HL-60 (cell line): ENCODE measurements at regions not wholly inside any gene's neighbourhood (a gene's known extent, or its start where the extent isn't known, plus 50 kb on each side); places are given as distances from the start of the nearest gene placed in this dataset.

Source experiments
- DNase-seq, 2 experiments: peaks; one replicate each; pipeline ENCODE4 v3.0.0-alpha.2; 2010 to 2020; ENCODE audit warnings: low read depth in 1 of 2, low spot score in 1 of 2
- H3K27ac ChIP-seq: fragments of 250-450 bp; sonication (Bioruptor Pico); replicated peaks from 2 replicates; pipeline ENCODE4 v1.5.1; 2020; ENCODE audit warnings: mild to moderate bottlenecking, moderate library complexity
- H3K27me3 ChIP-seq: fragments of 250-450 bp; sonication (Bioruptor Pico); 2 replicates; pipeline ENCODE4 v1.5.1; 2021; ENCODE audit warnings: mild to moderate bottlenecking, moderate library complexity; ENCODE audit not compliant: insufficient read depth, poor library complexity, severe bottlenecking
- H3K4me3 ChIP-seq: replicated peaks from 2 replicates; pipeline ENCODE4 v1.5.1; 2011; ENCODE audit warnings: mild to moderate bottlenecking, control low read depth, low read length; ENCODE audit not compliant: insufficient read depth
- GABPA ChIP-seq: IDR thresholded peaks from 2 replicates; pipeline ENCODE4 v1.6.1; 2012; ENCODE audit warnings: low read depth
- POLR2AphosphoS5 ChIP-seq: IDR thresholded peaks from 2 replicates; pipeline ENCODE4 v1.6.1; 2012; ENCODE audit warnings: low read depth
- REST ChIP-seq: IDR thresholded peaks from 2 replicates; pipeline ENCODE4 v1.6.1; 2012; ENCODE audit warnings: low read depth; ENCODE audit not compliant: insufficient replicate concordance
- SPI1 ChIP-seq: IDR thresholded peaks from 2 replicates; pipeline ENCODE4 v1.6.1; 2012; ENCODE audit warnings: low read depth, mild to moderate bottlenecking, borderline replicate concordance
- TF ChIP-seq, protein P1 (sequence below): IDR thresholded peaks from one replicate; pipeline ENCODE4 v1.5.1; 2011; ENCODE audit warnings: low read length, control low read depth, inconsistent platforms; ENCODE audit not compliant: insufficient read depth

DNA sequence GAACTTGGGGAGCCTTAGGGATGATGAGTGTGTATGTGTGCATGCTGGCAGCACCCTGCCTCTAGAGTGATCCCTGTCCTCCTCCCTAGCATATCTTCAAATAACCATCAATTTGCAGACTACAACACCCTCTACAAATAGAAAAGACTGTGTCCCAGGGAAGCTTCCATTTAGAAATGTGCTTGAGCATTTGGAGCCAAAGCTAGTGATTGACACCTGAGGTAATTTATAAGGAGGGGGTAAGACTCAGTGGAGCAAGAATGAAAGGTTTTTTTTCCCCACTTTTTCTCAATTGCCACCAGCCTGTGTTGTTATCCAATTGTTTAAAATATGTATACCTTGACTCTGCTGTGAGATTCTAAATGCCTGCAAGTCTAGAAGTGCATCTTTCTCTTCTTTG lies 286.0 kb upstream of the SLC14A2 start:
- TF ChIP-seq POLR2AphosphoS5: no peak
- no peak for TF ChIP-seq GABPA
- TF ChIP-seq REST: no peak
- TF ChIP-seq SPI1: no peak
- TF ChIP-seq, protein P1, sequence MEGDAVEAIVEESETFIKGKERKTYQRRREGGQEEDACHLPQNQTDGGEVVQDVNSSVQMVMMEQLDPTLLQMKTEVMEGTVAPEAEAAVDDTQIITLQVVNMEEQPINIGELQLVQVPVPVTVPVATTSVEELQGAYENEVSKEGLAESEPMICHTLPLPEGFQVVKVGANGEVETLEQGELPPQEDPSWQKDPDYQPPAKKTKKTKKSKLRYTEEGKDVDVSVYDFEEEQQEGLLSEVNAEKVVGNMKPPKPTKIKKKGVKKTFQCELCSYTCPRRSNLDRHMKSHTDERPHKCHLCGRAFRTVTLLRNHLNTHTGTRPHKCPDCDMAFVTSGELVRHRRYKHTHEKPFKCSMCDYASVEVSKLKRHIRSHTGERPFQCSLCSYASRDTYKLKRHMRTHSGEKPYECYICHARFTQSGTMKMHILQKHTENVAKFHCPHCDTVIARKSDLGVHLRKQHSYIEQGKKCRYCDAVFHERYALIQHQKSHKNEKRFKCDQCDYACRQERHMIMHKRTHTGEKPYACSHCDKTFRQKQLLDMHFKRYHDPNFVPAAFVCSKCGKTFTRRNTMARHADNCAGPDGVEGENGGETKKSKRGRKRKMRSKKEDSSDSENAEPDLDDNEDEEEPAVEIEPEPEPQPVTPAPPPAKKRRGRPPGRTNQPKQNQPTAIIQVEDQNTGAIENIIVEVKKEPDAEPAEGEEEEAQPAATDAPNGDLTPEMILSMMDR: no peak
- no peaks in the 10 kb centered on the region for H3K27me3 ChIP-seq

GRCh38 chr18:45330170-45330594 lies 285.1 kb upstream of the SLC14A2 start:
- Histone ChIP-seq H3K27ac (no peak overlapping the region), H3K4me3 (no peak overlapping the region), H3K27me3 (no peaks in the 10 kb centered on the region)
- DNase-seq: no peak
- TF ChIP-seq REST (no peak), GABPA (no peak), SPI1 (no peak), POLR2AphosphoS5 (no peak)
- TF ChIP-seq, protein P1: no peak

More for the DNA sequence above, 286.0 kb upstream of the SLC14A2 start:
- H3K27ac ChIP-seq: no peak overlapping the region
- H3K4me3 ChIP-seq: no peak overlapping the region
- DNase-seq: no peak

GRCh38 chr18:45332871-45333270 lies 282.4 kb upstream of the SLC14A2 start:
- TF ChIP-seq POLR2AphosphoS5: no peak
- TF ChIP-seq GABPA: no peak
- TF ChIP-seq, protein P1: no peak
- TF ChIP-seq SPI1: no peak
- TF ChIP-seq REST: no peak

More at GRCh38 chr18:45332871-45333270, 282.4 kb upstream of the SLC14A2 start:
- H3K4me3 ChIP-seq: no peak overlapping the region
- no peak for DNase-seq
- peaks cover 6% of the 10 kb centered on the region for H3K27me3 ChIP-seq
- no peak overlapping the region for H3K27ac ChIP-seq
